HFF-Myc (cell line): ENCODE measurements at regions not wholly inside any gene's neighbourhood (a gene's known extent, or its start where the extent isn't known, plus 50 kb on each side); places are given as distances from the start of the nearest gene placed in this dataset.

ENCODE experiments used
- DNase-seq: peaks from one replicate; pipeline ENCODE4 v3.0.0-alpha.2; 2011; ENCODE audit warnings: low read depth; ENCODE audit errors: extremely low read depth
- H3K4me3 ChIP-seq: replicated peaks from 2 replicates; pipeline ENCODE4 v1.5.1; 2011; ENCODE audit warnings: low read depth, mild to moderate bottlenecking, control low read depth, low read length
- TF ChIP-seq, protein P1 (sequence below): IDR thresholded peaks from 2 replicates; pipeline ENCODE4 v1.5.1; 2012; ENCODE audit warnings: mild to moderate bottlenecking, low read depth, low read length, control low read depth; ENCODE audit errors: missing control alignments

DNA sequence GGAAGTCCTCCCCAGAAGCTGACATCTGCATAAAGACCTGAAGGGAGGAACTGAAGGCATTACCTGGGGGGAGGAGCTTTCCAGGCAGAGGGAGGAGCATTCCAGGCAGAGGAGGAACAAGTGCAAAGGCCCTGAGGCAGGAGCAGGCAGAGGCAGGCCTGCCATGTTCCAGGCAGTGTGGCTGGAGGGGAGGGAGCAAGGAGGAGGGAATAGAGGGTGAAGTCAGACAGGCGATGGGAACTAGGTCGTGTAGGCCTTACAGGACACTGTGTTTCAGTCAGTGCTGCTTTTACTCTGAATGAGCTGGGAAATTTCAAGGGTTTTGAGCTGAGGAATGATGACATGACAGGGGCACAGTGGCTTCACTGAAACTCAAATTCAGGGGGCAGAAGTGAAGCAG, 292.7 kb downstream of the BCOR start:
- TF ChIP-seq, protein P1, sequence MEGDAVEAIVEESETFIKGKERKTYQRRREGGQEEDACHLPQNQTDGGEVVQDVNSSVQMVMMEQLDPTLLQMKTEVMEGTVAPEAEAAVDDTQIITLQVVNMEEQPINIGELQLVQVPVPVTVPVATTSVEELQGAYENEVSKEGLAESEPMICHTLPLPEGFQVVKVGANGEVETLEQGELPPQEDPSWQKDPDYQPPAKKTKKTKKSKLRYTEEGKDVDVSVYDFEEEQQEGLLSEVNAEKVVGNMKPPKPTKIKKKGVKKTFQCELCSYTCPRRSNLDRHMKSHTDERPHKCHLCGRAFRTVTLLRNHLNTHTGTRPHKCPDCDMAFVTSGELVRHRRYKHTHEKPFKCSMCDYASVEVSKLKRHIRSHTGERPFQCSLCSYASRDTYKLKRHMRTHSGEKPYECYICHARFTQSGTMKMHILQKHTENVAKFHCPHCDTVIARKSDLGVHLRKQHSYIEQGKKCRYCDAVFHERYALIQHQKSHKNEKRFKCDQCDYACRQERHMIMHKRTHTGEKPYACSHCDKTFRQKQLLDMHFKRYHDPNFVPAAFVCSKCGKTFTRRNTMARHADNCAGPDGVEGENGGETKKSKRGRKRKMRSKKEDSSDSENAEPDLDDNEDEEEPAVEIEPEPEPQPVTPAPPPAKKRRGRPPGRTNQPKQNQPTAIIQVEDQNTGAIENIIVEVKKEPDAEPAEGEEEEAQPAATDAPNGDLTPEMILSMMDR: no peak
- no peak for DNase-seq
- H3K4me3 ChIP-seq: no peak overlapping the region

DNA sequence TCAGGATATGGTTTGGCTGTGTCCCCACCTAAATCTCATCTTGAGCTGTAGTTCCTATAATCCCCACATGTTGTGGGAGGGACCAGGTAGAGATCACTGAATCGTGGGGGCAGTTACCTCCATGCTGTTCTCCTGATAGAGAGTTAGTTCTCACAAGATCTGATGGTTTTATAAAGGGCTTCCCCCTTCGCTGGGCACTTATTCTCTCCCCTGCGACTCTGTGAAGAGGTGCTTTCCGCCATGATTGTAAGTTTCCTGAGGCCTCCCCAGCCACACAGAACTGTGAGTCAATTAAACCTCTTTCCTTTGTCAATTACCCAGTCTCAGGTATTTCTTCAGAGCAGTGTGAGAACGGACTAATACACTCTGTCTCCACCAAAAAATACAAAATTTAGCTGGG, 291.9 kb downstream of the BCOR start:
- TF ChIP-seq, protein P1: no peak
- H3K4me3 ChIP-seq: no peak overlapping the region
- no peak for DNase-seq

DNA sequence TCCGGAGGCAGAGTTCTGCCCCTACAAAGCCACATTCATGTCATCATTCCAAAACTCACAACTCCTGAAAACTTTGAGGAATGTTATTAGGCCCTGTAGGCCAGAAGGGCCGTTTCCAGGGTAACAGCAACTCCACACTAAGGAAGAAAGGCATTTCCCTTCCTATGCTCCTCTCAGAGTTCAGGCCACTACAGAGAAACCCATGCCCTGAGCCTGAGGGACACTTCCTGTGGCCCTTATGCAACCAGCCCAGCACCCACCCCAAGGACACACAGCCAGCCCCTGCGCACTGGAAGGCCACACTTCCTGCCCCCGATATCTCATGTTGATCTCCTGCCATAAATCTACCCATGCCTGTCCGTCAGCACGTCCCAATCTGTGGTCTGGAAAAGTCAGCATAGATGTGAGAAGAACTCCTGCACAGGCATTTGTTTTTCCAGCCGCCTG, 289.3 kb downstream of the BCOR start:
- TF ChIP-seq, protein P1: no peak
- DNase-seq: peak; percentile 40

DNA sequence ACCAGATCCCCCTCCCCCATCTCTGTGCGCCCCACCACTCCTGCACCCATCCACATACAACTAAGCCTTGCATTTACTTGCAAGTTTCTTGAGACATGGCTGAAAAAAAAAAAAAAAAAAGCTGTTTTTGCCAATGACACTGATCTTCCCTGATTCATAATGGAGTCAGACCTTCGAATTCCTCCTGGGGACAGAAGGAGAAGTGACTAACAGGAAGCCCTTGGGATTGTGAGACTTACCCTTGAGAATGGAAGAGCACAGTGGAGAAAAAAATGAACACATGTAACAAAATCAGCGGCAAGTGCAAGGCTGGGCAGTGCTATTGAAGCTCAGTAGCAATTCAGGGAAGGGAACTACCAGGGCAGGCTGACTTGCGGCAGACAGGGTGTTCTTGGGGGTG, 288.4 kb downstream of the BCOR start:
- TF ChIP-seq, protein P1: no peak
- no peak for DNase-seq
- H3K4me3 ChIP-seq: no peak overlapping the region

More for the DNA sequence above, 289.3 kb downstream of the BCOR start:
- no peak overlapping the region for H3K4me3 ChIP-seq

DNA sequence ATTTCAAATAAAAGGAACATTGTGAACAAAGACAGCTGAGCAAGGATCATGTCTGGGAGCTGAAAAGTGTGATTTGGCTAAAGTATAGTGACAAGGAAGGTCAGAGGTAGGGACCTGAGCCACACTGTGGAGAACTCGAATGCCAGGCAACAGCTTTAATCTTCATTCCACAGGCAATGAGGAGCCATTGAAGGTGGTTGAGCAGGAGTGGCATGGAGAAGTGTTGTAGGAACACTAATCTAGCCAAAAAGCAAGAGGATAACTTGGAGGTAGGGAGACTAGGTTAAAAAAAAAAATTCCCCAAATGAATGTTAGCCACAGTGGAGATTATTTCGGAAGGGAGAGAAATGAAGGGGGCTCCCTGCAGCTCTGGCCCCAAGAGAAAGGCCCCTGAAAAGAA, 286.9 kb downstream of the BCOR start:
- TF ChIP-seq, protein P1: no peak
- no peak for DNase-seq
- no peak overlapping the region for H3K4me3 ChIP-seq

DNA sequence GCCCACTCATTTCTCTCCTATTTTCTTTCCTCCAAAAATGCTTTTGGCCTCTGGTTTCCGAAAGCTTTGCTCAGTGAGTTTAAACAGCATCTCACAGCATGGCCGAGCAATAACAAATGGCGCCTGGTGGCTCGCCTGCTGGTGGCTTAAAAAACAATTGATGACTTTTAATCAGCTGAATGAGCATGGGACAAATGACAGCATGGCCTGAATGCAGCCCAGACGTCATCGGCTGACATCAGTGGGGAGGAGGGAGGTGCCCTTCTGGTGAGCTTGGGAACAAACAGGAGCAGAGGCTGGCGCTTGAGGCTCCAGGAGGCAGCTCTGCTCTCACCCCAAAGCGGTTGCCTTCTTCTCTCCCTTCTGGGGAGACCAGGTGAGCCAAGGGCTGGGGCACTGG, 286.4 kb downstream of the BCOR start:
- TF ChIP-seq, protein P1: no peak
- no peak for DNase-seq
- H3K4me3 ChIP-seq: no peak overlapping the region

DNA sequence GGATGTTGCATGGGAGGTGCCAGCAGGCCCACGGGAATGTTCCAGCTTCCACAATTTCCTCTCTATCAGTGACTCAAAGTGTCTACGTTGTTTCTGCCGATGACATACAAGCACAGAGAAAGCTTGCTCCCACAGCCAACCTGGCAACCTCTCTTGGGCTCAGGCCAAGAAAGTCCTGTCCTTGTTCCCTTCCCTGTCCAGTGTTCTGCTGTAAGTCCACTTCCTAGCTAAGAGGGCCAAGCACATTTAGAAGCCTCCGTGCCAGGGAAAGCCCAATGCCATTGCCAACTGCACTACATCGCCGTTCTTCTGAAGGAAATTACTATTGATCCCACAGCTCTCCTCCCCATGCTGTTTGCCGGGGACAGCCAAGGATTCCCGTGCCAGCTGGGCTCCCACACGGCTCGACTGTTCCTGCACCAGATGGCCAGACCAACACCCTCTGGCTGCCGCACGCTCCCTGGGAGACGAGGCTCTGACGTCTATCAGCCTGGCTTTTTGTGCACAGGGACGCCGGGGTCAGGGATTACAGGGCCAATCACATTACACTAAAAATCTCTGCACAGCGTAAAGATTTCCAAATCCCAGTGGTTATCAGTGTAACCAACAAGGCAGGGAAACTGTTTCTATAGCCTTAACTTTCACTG, 284.0 kb downstream of the BCOR start:
- TF ChIP-seq, protein P1: no peak
- no peak for DNase-seq
- H3K4me3 ChIP-seq: no peak overlapping the region
